Mammary epithelial cell (primary cell): ENCODE measurements at regions not wholly inside any gene's neighbourhood (a gene's known extent, or its start where the extent isn't known, plus 50 kb on each side); places are given as distances from the start of the nearest gene placed in this dataset.

Source experiments
- EZH2 ChIP-seq: IDR thresholded peaks from 2 replicates; pipeline ENCODE4 v1.6.1; 2012; ENCODE audit warnings: low read length, inconsistent platforms, borderline replicate concordance
- TF ChIP-seq, protein P1 (sequence below), 2 donors: IDR thresholded peaks in 1 of 2; conservative IDR thresholded peaks in 1 of 2; 2 replicates each; pipeline ENCODE4 v1.5.1; 2011 to 2012; ENCODE audit warnings: inconsistent platforms in 2 of 2, low read length in 2 of 2, mild to moderate bottlenecking in 2 of 2, control low read depth in 1 of 2, low read depth in 1 of 2; ENCODE audit not compliant: insufficient read depth in 1 of 2; ENCODE audit errors: extremely low read depth in 1 of 2

GRCh38 chr9:8205576-8205975 lies 406.0 kb upstream of the DMAC1 start:
- TF ChIP-seq, protein P1, sequence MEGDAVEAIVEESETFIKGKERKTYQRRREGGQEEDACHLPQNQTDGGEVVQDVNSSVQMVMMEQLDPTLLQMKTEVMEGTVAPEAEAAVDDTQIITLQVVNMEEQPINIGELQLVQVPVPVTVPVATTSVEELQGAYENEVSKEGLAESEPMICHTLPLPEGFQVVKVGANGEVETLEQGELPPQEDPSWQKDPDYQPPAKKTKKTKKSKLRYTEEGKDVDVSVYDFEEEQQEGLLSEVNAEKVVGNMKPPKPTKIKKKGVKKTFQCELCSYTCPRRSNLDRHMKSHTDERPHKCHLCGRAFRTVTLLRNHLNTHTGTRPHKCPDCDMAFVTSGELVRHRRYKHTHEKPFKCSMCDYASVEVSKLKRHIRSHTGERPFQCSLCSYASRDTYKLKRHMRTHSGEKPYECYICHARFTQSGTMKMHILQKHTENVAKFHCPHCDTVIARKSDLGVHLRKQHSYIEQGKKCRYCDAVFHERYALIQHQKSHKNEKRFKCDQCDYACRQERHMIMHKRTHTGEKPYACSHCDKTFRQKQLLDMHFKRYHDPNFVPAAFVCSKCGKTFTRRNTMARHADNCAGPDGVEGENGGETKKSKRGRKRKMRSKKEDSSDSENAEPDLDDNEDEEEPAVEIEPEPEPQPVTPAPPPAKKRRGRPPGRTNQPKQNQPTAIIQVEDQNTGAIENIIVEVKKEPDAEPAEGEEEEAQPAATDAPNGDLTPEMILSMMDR (conservative IDR thresholded peaks at IDR 0.05 in 1 of 2, IDR thresholded peaks at IDR 0.05 in 1 of 2; ENCODE audit: extremely low read depth in 1 of 2, insufficient read depth in 1 of 2, low read depth in 1 of 2, low read length in 2 of 2), result no peak
- no peak for TF ChIP-seq EZH2
